Neural progenitor cell (in vitro differentiated cells): ENCODE measurements at regions not wholly inside any gene's neighbourhood (a gene's known extent, or its start where the extent isn't known, plus 50 kb on each side); places are given as distances from the start of the nearest gene placed in this dataset.
A peak's percentile ranks its signal among the peaks of the same experiment; 100 is the strongest.

Source experiments
- DNase-seq: peaks from one replicate; pipeline ENCODE4 v3.0.0-alpha.2; 2016; ENCODE audit warnings: low spot score
- H2AFZ ChIP-seq: fragments of 200-600 bp; sonication (generic); replicated peaks from 2 replicates; pipeline ENCODE4 v1.6.1; 2016; ENCODE audit warnings: antibody characterized with exemption
- H3F3A ChIP-seq: fragments of 200-600 bp; sonication (generic); 2 replicates; pipeline ENCODE4 v1.6.1; 2016; ENCODE audit warnings: antibody characterized with exemption, low read depth
- H3K27ac ChIP-seq: fragments of 200-600 bp; sonication (generic); 2 replicates; pipeline ENCODE4 v1.5.1; 2016; ENCODE audit warnings: mild to moderate bottlenecking
- H3K27me3 ChIP-seq: fragments of 200-600 bp; sonication (generic); 2 replicates; pipeline ENCODE4 v1.6.1; 2016; ENCODE audit warnings: mild to moderate bottlenecking, moderate library complexity
- H3K36me3 ChIP-seq: fragments of 200-600 bp; sonication (generic); 2 replicates; pipeline ENCODE4 v1.5.1; 2016
- H3K4me1 ChIP-seq: fragments of 200-600 bp; sonication (generic); 2 replicates; pipeline ENCODE4 v1.6.1; 2016; ENCODE audit warnings: mixed run types
- H3K4me2 ChIP-seq: fragments of 200-600 bp; sonication (generic); 2 replicates; pipeline ENCODE4 v1.6.1; 2016
- H3K4me3 ChIP-seq: fragments of 200-600 bp; sonication (generic); 2 replicates; pipeline ENCODE4 v1.5.1; 2016
- H3K79me2 ChIP-seq: fragments of 200-600 bp; sonication (generic); 2 replicates; pipeline ENCODE4 v1.6.1; 2016; ENCODE audit warnings: low read depth
- H3K9ac ChIP-seq: fragments of 200-600 bp; sonication (generic); 2 replicates; pipeline ENCODE4 v1.6.1; 2016
- H3K9me3 ChIP-seq: fragments of 200-600 bp; sonication (generic); 2 replicates; pipeline ENCODE4 v1.5.1; 2016; ENCODE audit warnings: low read depth
- H4K20me1 ChIP-seq: fragments of 200-600 bp; sonication (generic); 2 replicates; pipeline ENCODE4 v1.6.1; 2016; ENCODE audit warnings: low read depth
- H3K27ac Mint-ChIP-seq: 3 replicates; pipeline ENCODE4 v1.8.0; 2021; ENCODE audit warnings: mixed read lengths
- H3K27me3 Mint-ChIP-seq: 2 replicates; pipeline ENCODE4 v1.8.0; 2022; ENCODE audit warnings: low read depth, mild to moderate bottlenecking, inconsistent platforms, moderate library complexity, mixed read lengths; ENCODE audit not compliant: insufficient read depth
- H3K36me3 Mint-ChIP-seq: 3 replicates; pipeline ENCODE4 v1.8.0; 2021; ENCODE audit warnings: mixed read lengths
- H3K4me1 Mint-ChIP-seq: 3 replicates; pipeline ENCODE4 v1.8.0; 2021; ENCODE audit warnings: mixed read lengths
- H3K4me3 Mint-ChIP-seq: 3 replicates; pipeline ENCODE4 v1.8.0; 2021; ENCODE audit warnings: mild to moderate bottlenecking, moderate library complexity, mixed read lengths
- H3K9me3 Mint-ChIP-seq: 3 replicates; pipeline ENCODE4 v1.8.0; 2020; ENCODE audit warnings: mixed read lengths
- EZH2 ChIP-seq: fragments of 200-600 bp; sonication (generic); IDR thresholded peaks from 2 replicates; pipeline ENCODE4 v1.6.1; 2017; ENCODE audit warnings: antibody characterized with exemption, mild to moderate bottlenecking, moderate library complexity
- EZH2phosphoT487 ChIP-seq: fragments of 200-600 bp; sonication (generic); IDR thresholded peaks from 2 replicates; pipeline ENCODE4 v1.6.1; 2017; ENCODE audit warnings: antibody characterized with exemption
- TF ChIP-seq, protein P1 (sequence below): fragments of 200-600 bp; sonication (generic); IDR thresholded peaks from 2 replicates; pipeline ENCODE4 v1.5.1; 2017; ENCODE audit warnings: antibody characterized with exemption, mild to moderate bottlenecking

DNA sequence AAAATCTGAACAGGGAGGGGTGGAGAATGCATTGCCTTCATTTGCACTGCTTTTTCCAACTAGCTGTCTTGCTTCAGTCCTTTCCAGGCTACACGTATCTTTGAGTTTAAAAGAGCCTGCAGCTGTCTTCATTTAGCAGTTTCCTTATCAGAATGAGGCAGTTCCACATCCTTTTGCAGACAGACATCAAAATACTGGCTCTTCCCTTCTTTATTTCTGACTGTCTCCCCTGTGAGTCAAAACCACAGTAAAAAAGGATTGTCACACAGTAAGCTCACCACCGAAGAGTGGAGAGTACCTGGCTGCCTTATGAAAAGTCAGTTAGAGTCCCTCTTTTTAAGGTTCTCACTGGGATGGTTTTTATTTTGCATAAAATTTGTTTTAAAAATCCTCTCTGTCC is 205.5 kb upstream of the CD96 start:
- H3K4me1 ChIP-seq = peaks cover 19% of the 10 kb centered on the region
- H3K9me3 ChIP-seq = no peaks in the 10 kb centered on the region
- Mint-ChIP-seq H3K4me3 (no peak overlapping the region), H3K9me3 (peaks cover 5% of the 10 kb centered on the region), H3K4me1 (peaks cover 14% of the 10 kb centered on the region), H3K27ac (no peak overlapping the region), H3K27me3 (no peaks in the 10 kb centered on the region), H3K36me3 (no peaks in the 10 kb centered on the region)
- H3K27ac ChIP-seq = peak overlapping the region; percentile 75
- H3K9ac ChIP-seq = no peak overlapping the region
- DNase-seq = no peak
- no peaks in the 10 kb centered on the region for H3K27me3 ChIP-seq
- H4K20me1 ChIP-seq = no peaks in the 10 kb centered on the region
- H3K4me2 ChIP-seq = peak overlapping the region; percentile 39
- no peak overlapping the region for H3K4me3 ChIP-seq
- H3K36me3 ChIP-seq = no peaks in the 10 kb centered on the region
- no peak for TF ChIP-seq EZH2phosphoT487
- TF ChIP-seq, protein P1, sequence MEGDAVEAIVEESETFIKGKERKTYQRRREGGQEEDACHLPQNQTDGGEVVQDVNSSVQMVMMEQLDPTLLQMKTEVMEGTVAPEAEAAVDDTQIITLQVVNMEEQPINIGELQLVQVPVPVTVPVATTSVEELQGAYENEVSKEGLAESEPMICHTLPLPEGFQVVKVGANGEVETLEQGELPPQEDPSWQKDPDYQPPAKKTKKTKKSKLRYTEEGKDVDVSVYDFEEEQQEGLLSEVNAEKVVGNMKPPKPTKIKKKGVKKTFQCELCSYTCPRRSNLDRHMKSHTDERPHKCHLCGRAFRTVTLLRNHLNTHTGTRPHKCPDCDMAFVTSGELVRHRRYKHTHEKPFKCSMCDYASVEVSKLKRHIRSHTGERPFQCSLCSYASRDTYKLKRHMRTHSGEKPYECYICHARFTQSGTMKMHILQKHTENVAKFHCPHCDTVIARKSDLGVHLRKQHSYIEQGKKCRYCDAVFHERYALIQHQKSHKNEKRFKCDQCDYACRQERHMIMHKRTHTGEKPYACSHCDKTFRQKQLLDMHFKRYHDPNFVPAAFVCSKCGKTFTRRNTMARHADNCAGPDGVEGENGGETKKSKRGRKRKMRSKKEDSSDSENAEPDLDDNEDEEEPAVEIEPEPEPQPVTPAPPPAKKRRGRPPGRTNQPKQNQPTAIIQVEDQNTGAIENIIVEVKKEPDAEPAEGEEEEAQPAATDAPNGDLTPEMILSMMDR = no peak
- TF ChIP-seq EZH2 = no peak
- H3F3A ChIP-seq = peaks cover 17% of the 10 kb centered on the region
- H3K79me2 ChIP-seq = no peaks in the 10 kb centered on the region
- H2AFZ ChIP-seq = peak overlapping the region; percentile 91

DNA sequence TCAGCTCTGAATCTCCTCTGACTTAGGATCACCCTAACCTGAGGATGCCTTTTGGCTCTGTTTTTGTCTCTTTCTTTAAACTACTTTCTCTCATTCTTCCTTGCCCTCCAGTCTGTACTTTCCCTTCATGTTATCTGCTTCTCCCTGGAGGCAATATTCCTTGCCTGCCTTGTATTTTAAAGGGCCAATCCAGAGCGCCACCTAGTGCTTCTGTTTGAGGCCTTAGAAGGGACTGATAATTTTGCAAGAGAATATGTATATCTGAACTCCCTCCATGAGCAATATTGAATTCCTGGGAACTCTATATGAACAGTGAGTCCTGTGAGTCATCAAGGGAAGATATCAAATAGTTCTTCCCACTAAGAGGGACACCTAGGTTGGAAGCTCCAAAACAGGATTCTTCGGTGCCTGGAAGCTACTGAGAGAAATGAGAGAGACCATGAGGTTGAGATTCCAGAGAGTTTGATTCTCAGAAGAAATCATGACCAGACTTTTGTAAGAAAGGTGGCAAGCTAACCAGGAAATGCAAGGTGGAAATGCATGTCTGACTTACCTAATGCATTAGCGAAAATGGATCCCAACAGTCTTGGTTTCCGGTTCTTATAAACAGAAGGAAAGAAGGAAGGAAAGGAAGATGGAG is 203.8 kb upstream of the CD96 start:
- peaks cover 5% of the 10 kb centered on the region for H3K9me3 Mint-ChIP-seq
- H3K27me3 Mint-ChIP-seq = no peaks in the 10 kb centered on the region

DNA sequence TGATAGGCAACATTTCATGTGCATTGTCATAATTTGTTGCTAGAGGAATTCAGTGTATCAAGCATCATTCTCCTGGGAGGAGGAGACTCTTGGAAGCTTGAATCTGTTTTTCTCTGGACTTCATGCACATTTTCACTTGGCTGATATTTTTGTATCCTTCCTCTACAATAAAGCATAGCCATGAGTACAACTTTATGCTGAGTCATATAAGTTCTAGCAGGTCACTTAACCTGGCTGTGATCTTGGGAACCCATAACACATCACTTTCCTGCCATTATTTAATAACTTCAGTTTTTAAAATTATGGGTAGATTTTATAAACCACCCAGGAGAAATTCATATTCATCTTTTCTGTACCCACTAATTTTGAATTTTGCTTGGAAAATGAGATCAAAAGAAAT is 203.0 kb upstream of the CD96 start:
- no peak for TF ChIP-seq EZH2phosphoT487
- H4K20me1 ChIP-seq = no peaks in the 10 kb centered on the region

More for the DNA sequence above, 203.8 kb upstream of the CD96 start:
- no peak for TF ChIP-seq EZH2
- TF ChIP-seq, protein P1 = peak; percentile 70
- no peaks in the 10 kb centered on the region for H3K36me3 ChIP-seq
- no peak overlapping the region for H3K4me2 ChIP-seq
- Mint-ChIP-seq H3K4me1 (peaks cover 10% of the 10 kb centered on the region), H3K27ac (no peak overlapping the region), H3K4me3 (no peak overlapping the region), H3K36me3 (no peaks in the 10 kb centered on the region)
- peaks cover 12% of the 10 kb centered on the region for H3K4me1 ChIP-seq
- no peak overlapping the region for H2AFZ ChIP-seq
- H3K4me3 ChIP-seq = no peak overlapping the region
- peak; percentile 53 for DNase-seq
- no peaks in the 10 kb centered on the region for H3K79me2 ChIP-seq
- H3F3A ChIP-seq = peaks cover 17% of the 10 kb centered on the region
- H3K9me3 ChIP-seq = no peaks in the 10 kb centered on the region
- H4K20me1 ChIP-seq = no peaks in the 10 kb centered on the region
- no peak overlapping the region for H3K27ac ChIP-seq
- H3K9ac ChIP-seq = no peak overlapping the region
- H3K27me3 ChIP-seq = no peaks in the 10 kb centered on the region

DNA sequence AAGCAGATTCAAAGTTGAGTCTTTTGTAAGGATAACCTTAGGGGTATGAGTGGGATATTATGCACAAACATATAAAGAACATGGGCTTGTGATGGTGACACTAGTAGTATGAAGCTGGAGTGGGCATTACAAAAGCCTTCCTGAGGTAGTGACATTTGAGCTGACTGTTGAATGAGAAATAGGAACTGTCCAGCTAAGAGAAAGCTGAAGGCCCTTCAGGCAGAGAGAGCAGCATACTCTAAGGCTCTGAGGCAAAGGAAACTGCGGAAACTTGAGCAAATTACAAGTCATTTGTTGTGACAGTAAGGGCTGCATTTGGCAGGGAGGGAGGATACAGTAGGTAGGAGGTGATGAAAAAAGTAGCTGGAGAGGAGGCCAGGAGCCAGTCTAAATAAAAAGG is 190.7 kb upstream of the CD96 start:
- TF ChIP-seq, protein P1 = no peak
- no peak for TF ChIP-seq EZH2phosphoT487
- TF ChIP-seq EZH2 = no peak
- Histone ChIP-seq H4K20me1 (no peaks in the 10 kb centered on the region), H3K27me3 (no peaks in the 10 kb centered on the region), H3K9ac (no peak overlapping the region), H3F3A (no peaks in the 10 kb centered on the region), H3K4me3 (no peak overlapping the region), H3K27ac (no peak overlapping the region), H3K79me2 (no peaks in the 10 kb centered on the region), H3K4me2 (no peak overlapping the region), H3K4me1 (no peaks in the 10 kb centered on the region), H2AFZ (no peak overlapping the region), H3K36me3 (no peaks in the 10 kb centered on the region), H3K9me3 (peaks cover 9% of the 10 kb centered on the region)
- Mint-ChIP-seq H3K9me3 (peaks cover 18% of the 10 kb centered on the region), H3K27me3 (peaks cover 2% of the 10 kb centered on the region), H3K27ac (no peak overlapping the region), H3K4me1 (no peaks in the 10 kb centered on the region), H3K36me3 (no peaks in the 10 kb centered on the region), H3K4me3 (no peak overlapping the region)
- peak; percentile 12 for DNase-seq

More for the DNA sequence above, 203.0 kb upstream of the CD96 start:
- H3K9me3 Mint-ChIP-seq = peaks cover 5% of the 10 kb centered on the region
- Histone ChIP-seq H3K4me2 (no peak overlapping the region), H3K79me2 (no peaks in the 10 kb centered on the region), H3F3A (peaks cover 17% of the 10 kb centered on the region), H3K4me3 (no peak overlapping the region), H3K9me3 (no peaks in the 10 kb centered on the region), H3K27ac (no peak overlapping the region), H3K4me1 (peaks cover 12% of the 10 kb centered on the region), H3K36me3 (no peaks in the 10 kb centered on the region), H2AFZ (no peak overlapping the region), H3K9ac (no peak overlapping the region), H3K27me3 (no peaks in the 10 kb centered on the region)
- no peak overlapping the region for H3K4me3 Mint-ChIP-seq
- no peak for DNase-seq
- no peaks in the 10 kb centered on the region for H3K27me3 Mint-ChIP-seq
- peaks cover 7% of the 10 kb centered on the region for H3K4me1 Mint-ChIP-seq
- no peak overlapping the region for H3K27ac Mint-ChIP-seq
- no peaks in the 10 kb centered on the region for H3K36me3 Mint-ChIP-seq
